ENCODE measurements at regions not wholly inside any gene's neighbourhood (a gene's known extent, or its start where the extent isn't known, plus 50 kb on each side); places are given as distances from the start of the nearest gene placed in this dataset.
"Not testable (repeated sequence)": the region's sequence is repeated elsewhere in the genome, so short reads cannot be mapped to it uniquely, and the experiment has no call there.

- TF ChIP-seq CTCF (conservative IDR thresholded peaks at IDR 0.05 in 1 of 2, IDR thresholded peaks at IDR 0.05 in 1 of 2; ENCODE audit: extremely low read depth in 1 of 2, insufficient read depth in 1 of 2, low read depth in 1 of 2, low read length in 2 of 2); EZH2 (IDR thresholded peaks at IDR 0.05; ENCODE audit: borderline replicate concordance, low read length): not testable (repeated sequence)
Observed at GRCh38 chr21:27870755-27871154, 903.9 kb upstream of the ADAMTS5 start.
